HCT116 (cell line): ENCODE measurements at regions not wholly inside any gene's neighbourhood (a gene's known extent, or its start where the extent isn't known, plus 50 kb on each side); places are given as distances from the start of the nearest gene placed in this dataset.

ENCODE experiments used
- EGR1 ChIP-seq: IDR thresholded peaks from 2 replicates; pipeline ENCODE4 v1.6.1; 2012; ENCODE audit warnings: low read depth
- EZH2 ChIP-seq: fragments of 200-600 bp; sonication (generic); IDR thresholded peaks from 2 replicates; pipeline ENCODE4 v1.6.1; 2017; ENCODE audit warnings: antibody characterized with exemption, mixed run types
- EZH2phosphoT487 ChIP-seq: fragments of 200-600 bp; IDR thresholded peaks from 2 replicates; pipeline ENCODE4 v1.6.1; 2018; ENCODE audit warnings: antibody characterized with exemption, borderline replicate concordance
- POLR2A ChIP-seq: IDR thresholded peaks from 2 replicates; pipeline ENCODE4 v1.7.0; 2011; ENCODE audit warnings: borderline replicate concordance; ENCODE audit not compliant: insufficient read depth, insufficient read length; ENCODE audit errors: extremely low read depth
- POLR2AphosphoS5 ChIP-seq: IDR thresholded peaks from 2 replicates; pipeline ENCODE4 v1.6.1; 2011; ENCODE audit warnings: mild to moderate bottlenecking, low read depth, low read length, moderate library complexity
- TCF7L2 ChIP-seq: IDR thresholded peaks from 2 replicates; pipeline ENCODE4 v1.7.0; 2011; ENCODE audit warnings: borderline replicate concordance, inconsistent platforms; ENCODE audit not compliant: insufficient read depth, insufficient read length; ENCODE audit errors: extremely low read depth
- ZFX ChIP-seq: fragments of 450-650 bp; IDR thresholded peaks from 2 replicates; pipeline ENCODE4 v1.6.1; 2017
- TF ChIP-seq, protein P1 (sequence below), 3 experiments: fragments of 200-600 bp in 1 of 3; sonication (generic) in 1 of 3; IDR thresholded peaks in 2 of 3; conservative IDR thresholded peaks in 1 of 3; 2 replicates each; pipeline ENCODE4 v1.5.1; 2012 to 2017; ENCODE audit warnings: low read depth in 2 of 3, low read length in 2 of 3, antibody characterized with exemption in 1 of 3, borderline replicate concordance in 1 of 3, control low read depth in 1 of 3, mild to moderate bottlenecking in 1 of 3, mixed read lengths in 1 of 3, mixed run types in 1 of 3, moderate library complexity in 1 of 3; ENCODE audit not compliant: insufficient read depth in 1 of 3
- TF ChIP-seq, protein P2 (sequence below): IDR thresholded peaks from 2 replicates; pipeline ENCODE4 v1.6.1; 2012

DNA sequence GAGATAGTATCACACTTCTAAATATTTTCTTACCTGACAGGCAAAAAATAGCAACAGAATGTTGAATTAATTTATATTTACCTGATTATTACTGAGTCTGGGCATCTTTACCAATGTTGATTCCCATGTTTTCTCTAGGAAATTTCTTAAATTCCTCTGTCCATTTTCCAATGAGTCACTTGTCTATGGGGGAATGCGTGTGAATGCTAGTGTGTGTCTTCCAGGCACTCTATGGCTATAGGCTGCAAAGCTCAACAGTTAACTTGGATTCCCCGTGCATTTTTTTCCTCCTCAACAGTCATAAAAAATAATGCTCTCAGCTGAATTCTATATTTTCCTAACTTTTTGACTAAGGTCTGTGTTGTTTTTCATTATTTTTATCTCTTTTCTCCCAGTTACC lies 1385.8 kb upstream of the FLRT2 start:
- TF ChIP-seq, protein P1, sequence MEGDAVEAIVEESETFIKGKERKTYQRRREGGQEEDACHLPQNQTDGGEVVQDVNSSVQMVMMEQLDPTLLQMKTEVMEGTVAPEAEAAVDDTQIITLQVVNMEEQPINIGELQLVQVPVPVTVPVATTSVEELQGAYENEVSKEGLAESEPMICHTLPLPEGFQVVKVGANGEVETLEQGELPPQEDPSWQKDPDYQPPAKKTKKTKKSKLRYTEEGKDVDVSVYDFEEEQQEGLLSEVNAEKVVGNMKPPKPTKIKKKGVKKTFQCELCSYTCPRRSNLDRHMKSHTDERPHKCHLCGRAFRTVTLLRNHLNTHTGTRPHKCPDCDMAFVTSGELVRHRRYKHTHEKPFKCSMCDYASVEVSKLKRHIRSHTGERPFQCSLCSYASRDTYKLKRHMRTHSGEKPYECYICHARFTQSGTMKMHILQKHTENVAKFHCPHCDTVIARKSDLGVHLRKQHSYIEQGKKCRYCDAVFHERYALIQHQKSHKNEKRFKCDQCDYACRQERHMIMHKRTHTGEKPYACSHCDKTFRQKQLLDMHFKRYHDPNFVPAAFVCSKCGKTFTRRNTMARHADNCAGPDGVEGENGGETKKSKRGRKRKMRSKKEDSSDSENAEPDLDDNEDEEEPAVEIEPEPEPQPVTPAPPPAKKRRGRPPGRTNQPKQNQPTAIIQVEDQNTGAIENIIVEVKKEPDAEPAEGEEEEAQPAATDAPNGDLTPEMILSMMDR (IDR thresholded peaks at IDR 0.05 in 2 of 3, conservative IDR thresholded peaks at IDR 0.05 in 1 of 3; ENCODE audit: borderline replicate concordance in 1 of 3, insufficient read depth in 1 of 3, low read depth in 2 of 3, low read length in 2 of 3), result no peak
- TF ChIP-seq POLR2A (no peak), POLR2AphosphoS5 (no peak), EGR1 (no peak), ZFX (no peak), EZH2 (no peak), TCF7L2 (no peak), EZH2phosphoT487 (no peak)
- TF ChIP-seq, protein P2, sequence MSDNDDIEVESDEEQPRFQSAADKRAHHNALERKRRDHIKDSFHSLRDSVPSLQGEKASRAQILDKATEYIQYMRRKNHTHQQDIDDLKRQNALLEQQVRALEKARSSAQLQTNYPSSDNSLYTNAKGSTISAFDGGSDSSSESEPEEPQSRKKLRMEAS, result no peak
